ENCODE measurements at regions not wholly inside any gene's neighbourhood (a gene's known extent, or its start where the extent isn't known, plus 50 kb on each side); places are given as distances from the start of the nearest gene placed in this dataset.

DNA sequence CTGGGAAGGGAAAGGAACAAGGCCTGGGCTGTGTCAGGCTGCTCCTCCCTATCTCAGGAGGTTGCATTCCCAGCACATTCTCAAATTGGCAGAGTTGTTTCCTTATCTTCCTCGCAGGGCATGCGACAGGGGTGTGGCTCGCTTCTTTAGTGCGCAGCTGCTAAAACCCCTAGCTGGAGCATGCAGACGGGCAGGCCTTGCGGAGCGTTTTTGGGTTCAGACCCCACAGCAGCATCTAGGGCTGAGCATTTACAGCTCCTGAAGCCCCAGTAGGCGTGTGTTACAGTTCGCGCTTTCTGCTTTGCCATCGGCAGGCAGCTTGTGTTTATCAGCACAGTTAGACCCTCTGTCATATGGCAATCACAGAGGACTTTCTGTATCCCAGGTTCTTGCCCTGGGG lies 392.4 kb downstream of the TECRL start:
- Mint-ChIP-seq H3K27me3 (ENCODE audit: insufficient read depth, low read depth, poor library complexity) (no peaks in the 10 kb centered on the region), H3K4me1 (no peaks in the 10 kb centered on the region), H3K36me3 (ENCODE audit: low read depth) (no peaks in the 10 kb centered on the region), H3K27ac (no peak overlapping the region), H3K9me3 (no peaks in the 10 kb centered on the region; the same call in 1 of the 3 replicates), H3K4me3 (no peak overlapping the region)
- ATAC-seq (no peak), DNase-seq (ENCODE audit: low spot score) (no peak)
- H3K4me3 ChIP-seq = no peak overlapping the region
- no peaks in the 10 kb centered on the region for H3K4me1 ChIP-seq (ENCODE audit: insufficient read depth)
- H3K36me3 ChIP-seq (ENCODE audit: insufficient read depth) = 0 out of 2 replicates have a peak, but pooled peaks cover 8% of the 10 kb centered on the region
- peaks cover 12% of the 10 kb centered on the region; the same call in 1 of the 2 replicates for H3K9me2 ChIP-seq (ENCODE audit: insufficient read depth)
- TF ChIP-seq ETS1 (IDR thresholded peaks at IDR 0.05) = no peak
- no peak for TF ChIP-seq EZH2phosphoT487 (IDR thresholded peaks at IDR 0.05; ENCODE audit: unreplicated experiment)
- no peak for TF ChIP-seq STAT1 (IDR thresholded peaks at IDR 0.05; ENCODE audit: unreplicated experiment)
- no peak for TF ChIP-seq EZH2 (IDR thresholded peaks at IDR 0.05; ENCODE audit: low read depth, unreplicated experiment)
- TF ChIP-seq NANOG (IDR thresholded peaks at IDR 0.05; ENCODE audit: borderline replicate concordance) = no peak
- TF ChIP-seq, protein P1, sequence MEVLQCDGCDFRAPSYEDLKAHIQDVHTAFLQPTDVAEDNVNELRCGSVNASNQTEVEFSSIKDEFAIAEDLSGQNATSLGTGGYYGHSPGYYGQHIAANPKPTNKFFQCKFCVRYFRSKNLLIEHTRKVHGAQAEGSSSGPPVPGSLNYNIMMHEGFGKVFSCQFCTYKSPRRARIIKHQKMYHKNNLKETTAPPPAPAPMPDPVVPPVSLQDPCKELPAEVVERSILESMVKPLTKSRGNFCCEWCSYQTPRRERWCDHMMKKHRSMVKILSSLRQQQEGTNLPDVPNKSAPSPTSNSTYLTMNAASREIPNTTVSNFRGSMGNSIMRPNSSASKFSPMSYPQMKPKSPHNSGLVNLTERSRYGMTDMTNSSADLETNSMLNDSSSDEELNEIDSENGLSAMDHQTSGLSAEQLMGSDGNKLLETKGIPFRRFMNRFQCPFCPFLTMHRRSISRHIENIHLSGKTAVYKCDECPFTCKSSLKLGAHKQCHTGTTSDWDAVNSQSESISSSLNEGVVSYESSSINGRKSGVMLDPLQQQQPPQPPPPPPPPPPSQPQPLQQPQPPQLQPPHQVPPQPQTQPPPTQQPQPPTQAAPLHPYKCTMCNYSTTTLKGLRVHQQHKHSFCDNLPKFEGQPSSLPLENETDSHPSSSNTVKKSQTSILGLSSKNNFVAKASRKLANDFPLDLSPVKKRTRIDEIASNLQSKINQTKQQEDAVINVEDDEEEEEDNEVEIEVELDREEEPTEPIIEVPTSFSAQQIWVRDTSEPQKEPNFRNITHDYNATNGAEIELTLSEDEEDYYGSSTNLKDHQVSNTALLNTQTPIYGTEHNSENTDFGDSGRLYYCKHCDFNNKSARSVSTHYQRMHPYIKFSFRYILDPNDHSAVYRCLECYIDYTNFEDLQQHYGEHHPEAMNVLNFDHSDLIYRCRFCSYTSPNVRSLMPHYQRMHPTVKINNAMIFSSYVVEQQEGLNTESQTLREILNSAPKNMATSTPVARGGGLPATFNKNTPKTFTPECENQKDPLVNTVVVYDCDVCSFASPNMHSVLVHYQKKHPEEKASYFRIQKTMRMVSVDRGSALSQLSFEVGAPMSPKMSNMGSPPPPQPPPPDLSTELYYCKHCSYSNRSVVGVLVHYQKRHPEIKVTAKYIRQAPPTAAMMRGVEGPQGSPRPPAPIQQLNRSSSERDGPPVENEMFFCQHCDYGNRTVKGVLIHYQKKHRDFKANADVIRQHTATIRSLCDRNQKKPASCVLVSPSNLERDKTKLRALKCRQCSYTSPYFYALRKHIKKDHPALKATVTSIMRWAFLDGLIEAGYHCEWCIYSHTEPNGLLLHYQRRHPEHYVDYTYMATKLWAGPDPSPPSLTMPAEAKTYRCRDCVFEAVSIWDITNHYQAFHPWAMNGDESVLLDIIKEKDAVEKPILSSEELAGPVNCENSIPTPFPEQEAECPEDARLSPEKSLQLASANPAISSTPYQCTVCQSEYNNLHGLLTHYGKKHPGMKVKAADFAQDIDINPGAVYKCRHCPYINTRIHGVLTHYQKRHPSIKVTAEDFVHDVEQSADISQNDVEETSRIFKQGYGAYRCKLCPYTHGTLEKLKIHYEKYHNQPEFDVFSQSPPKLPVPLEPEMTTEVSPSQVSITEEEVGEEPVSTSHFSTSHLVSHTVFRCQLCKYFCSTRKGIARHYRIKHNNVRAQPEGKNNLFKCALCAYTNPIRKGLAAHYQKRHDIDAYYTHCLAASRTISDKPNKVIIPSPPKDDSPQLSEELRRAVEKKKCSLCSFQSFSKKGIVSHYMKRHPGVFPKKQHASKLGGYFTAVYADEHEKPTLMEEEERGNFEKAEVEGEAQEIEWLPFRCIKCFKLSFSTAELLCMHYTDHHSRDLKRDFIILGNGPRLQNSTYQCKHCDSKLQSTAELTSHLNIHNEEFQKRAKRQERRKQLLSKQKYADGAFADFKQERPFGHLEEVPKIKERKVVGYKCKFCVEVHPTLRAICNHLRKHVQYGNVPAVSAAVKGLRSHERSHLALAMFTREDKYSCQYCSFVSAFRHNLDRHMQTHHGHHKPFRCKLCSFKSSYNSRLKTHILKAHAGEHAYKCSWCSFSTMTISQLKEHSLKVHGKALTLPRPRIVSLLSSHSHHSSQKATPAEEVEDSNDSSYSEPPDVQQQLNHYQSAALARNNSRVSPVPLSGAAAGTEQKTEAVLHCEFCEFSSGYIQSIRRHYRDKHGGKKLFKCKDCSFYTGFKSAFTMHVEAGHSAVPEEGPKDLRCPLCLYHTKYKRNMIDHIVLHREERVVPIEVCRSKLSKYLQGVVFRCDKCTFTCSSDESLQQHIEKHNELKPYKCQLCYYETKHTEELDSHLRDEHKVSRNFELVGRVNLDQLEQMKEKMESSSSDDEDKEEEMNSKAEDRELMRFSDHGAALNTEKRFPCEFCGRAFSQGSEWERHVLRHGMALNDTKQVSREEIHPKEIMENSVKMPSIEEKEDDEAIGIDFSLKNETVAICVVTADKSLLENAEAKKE (CRISPR knock-in tag; IDR thresholded peaks at IDR 0.05) = no peak
- TF ChIP-seq CREB1 (CRISPR knock-in tag; IDR thresholded peaks at IDR 0.05; ENCODE audit: low read depth) = no peak
- no peak for TF ChIP-seq POLR2AphosphoS5 (IDR thresholded peaks at IDR 0.05; ENCODE audit: low read depth)
- TF ChIP-seq ZNF114 (CRISPR knock-in tag; IDR thresholded peaks at IDR 0.05) = no peak
- no peak for TF ChIP-seq REST (IDR thresholded peaks at IDR 0.05; ENCODE audit: unreplicated experiment)
- TF ChIP-seq ZNF331 (CRISPR knock-in tag; IDR thresholded peaks at IDR 0.05; ENCODE audit: low read depth) = no peak
- TF ChIP-seq CTCF (conservative IDR thresholded peaks at IDR 0.05; ENCODE audit: low read depth in 2 of 2) = no peak
- TF ChIP-seq JUNB (IDR thresholded peaks at IDR 0.05; ENCODE audit: unreplicated experiment) = no peak
- H3F3A ChIP-seq (replicated peaks; ENCODE audit: low read depth) = no peaks in the 10 kb centered on the region
- no peaks in the 10 kb centered on the region for H3K79me2 ChIP-seq (replicated peaks; ENCODE audit: insufficient read depth)
- H4K20me1 ChIP-seq (replicated peaks; ENCODE audit: insufficient read depth) = no peaks in the 10 kb centered on the region
- no peak overlapping the region for H2AFZ ChIP-seq
- no peaks in the 10 kb centered on the region for H3K27me3 ChIP-seq (ENCODE audit: insufficient read depth)
- no peak overlapping the region for H3K27ac ChIP-seq (ENCODE audit: low read depth)
- H3K4me2 ChIP-seq = no peak overlapping the region
